PC-9 (cell line): ENCODE measurements at regions not wholly inside any gene's neighbourhood (a gene's known extent, or its start where the extent isn't known, plus 50 kb on each side); places are given as distances from the start of the nearest gene placed in this dataset.

Experiments
- CTCF ChIP-seq: fragments of 200-600 bp; sonication (generic); conservative IDR thresholded peaks from 2 replicates; pipeline ENCODE4 v1.6.1; 2017; ENCODE audit warnings: mixed run types, antibody characterized with exemption, mild to moderate bottlenecking, moderate library complexity
- EZH2 ChIP-seq: fragments of 200-600 bp; sonication (generic); IDR thresholded peaks from 2 replicates; pipeline ENCODE4 v1.8.0; 2017; ENCODE audit warnings: antibody characterized with exemption, low read depth

- TF ChIP-seq CTCF (no peak), EZH2 (no peak)
These were observed 485.3 kb downstream of the PSAT1 start for GRCh38 chr9:78782234-78782633.
